ENCODE measurements at regions not wholly inside any gene's neighbourhood (a gene's known extent, or its start where the extent isn't known, plus 50 kb on each side); places are given as distances from the start of the nearest gene placed in this dataset.
"Not testable (repeated sequence)": the region's sequence is repeated elsewhere in the genome, so short reads cannot be mapped to it uniquely, and the experiment has no call there.

GRCh38 chr15:68494573-68495110 lies 62.7 kb upstream of the ITGA11 start:
- no peaks in the 10 kb centered on the region for H3K36me3 ChIP-seq (ENCODE audit: insufficient read depth, low read length)

GRCh38 chr15:68495221-68495950 lies 63.4 kb upstream of the ITGA11 start:
- H3K4me3 ChIP-seq (ENCODE audit: low read length): no peak overlapping the region
- no peak overlapping the region for H2AFZ ChIP-seq (ENCODE audit: low read depth, low read length)
- no peaks in the 10 kb centered on the region for H3K4me1 ChIP-seq (ENCODE audit: insufficient read depth, low read length)
- no peaks in the 10 kb centered on the region for H3K36me3 ChIP-seq (ENCODE audit: insufficient read depth, low read length)
- peaks cover 3% of the 10 kb centered on the region for H3K27me3 ChIP-seq (ENCODE audit: insufficient read depth, low read length)
- no peaks in the 10 kb centered on the region for H3K9me3 ChIP-seq (ENCODE audit: low read length)

More at GRCh38 chr15:68494573-68495110, 62.7 kb upstream of the ITGA11 start:
- Histone ChIP-seq H3K9me3 (ENCODE audit: low read length) (no peaks in the 10 kb centered on the region), H3K27me3 (ENCODE audit: insufficient read depth, low read length) (peaks cover 3% of the 10 kb centered on the region), H2AFZ (ENCODE audit: low read depth, low read length) (no peak overlapping the region), H3K4me1 (ENCODE audit: insufficient read depth, low read length) (no peaks in the 10 kb centered on the region), H3K4me3 (ENCODE audit: low read length) (no peak overlapping the region)

GRCh38 chr15:68495981-68496705 lies 64.2 kb upstream of the ITGA11 start:
- Histone ChIP-seq H3K4me1 (ENCODE audit: insufficient read depth, low read length) (no peaks in the 10 kb centered on the region), H3K27me3 (ENCODE audit: insufficient read depth, low read length) (peaks cover 3% of the 10 kb centered on the region), H3K9me3 (ENCODE audit: low read length) (no peaks in the 10 kb centered on the region), H3K36me3 (ENCODE audit: insufficient read depth, low read length) (no peaks in the 10 kb centered on the region), H2AFZ (ENCODE audit: low read depth, low read length) (no peak overlapping the region), H3K4me3 (ENCODE audit: low read length) (no peak overlapping the region)

GRCh38 chr15:68496751-68497150 lies 64.8 kb upstream of the ITGA11 start:
- H2AFZ ChIP-seq (ENCODE audit: low read depth, low read length); H3K36me3 ChIP-seq (ENCODE audit: insufficient read depth, low read length); H3K4me1 ChIP-seq (ENCODE audit: insufficient read depth, low read length); H3K4me3 ChIP-seq (ENCODE audit: low read length); H3K9me3 ChIP-seq (ENCODE audit: low read length); H3K27me3 ChIP-seq (ENCODE audit: insufficient read depth, low read length): not testable (repeated sequence)

GRCh38 chr15:68497206-68497910 lies 65.4 kb upstream of the ITGA11 start:
- no peaks in the 10 kb centered on the region for H3K4me1 ChIP-seq (ENCODE audit: insufficient read depth, low read length)
- no peak overlapping the region for H3K4me3 ChIP-seq (ENCODE audit: low read length)
- H3K27me3 ChIP-seq (ENCODE audit: insufficient read depth, low read length): peaks cover 3% of the 10 kb centered on the region
- H2AFZ ChIP-seq (ENCODE audit: low read depth, low read length): no peak overlapping the region
- no peaks in the 10 kb centered on the region for H3K36me3 ChIP-seq (ENCODE audit: insufficient read depth, low read length)
- H3K9me3 ChIP-seq (ENCODE audit: low read length): no peaks in the 10 kb centered on the region

GRCh38 chr15:68498076-68498475 lies 66.1 kb upstream of the ITGA11 start:
- Histone ChIP-seq H3K4me1 (ENCODE audit: insufficient read depth, low read length) (no peaks in the 10 kb centered on the region), H3K27me3 (ENCODE audit: insufficient read depth, low read length) (peaks cover 3% of the 10 kb centered on the region), H3K9me3 (ENCODE audit: low read length) (no peaks in the 10 kb centered on the region), H3K4me3 (ENCODE audit: low read length) (no peak overlapping the region), H3K36me3 (ENCODE audit: insufficient read depth, low read length) (no peaks in the 10 kb centered on the region), H2AFZ (ENCODE audit: low read depth, low read length) (no peak overlapping the region)

GRCh38 chr15:68499620-68500312 lies 67.8 kb upstream of the ITGA11 start:
- Histone ChIP-seq H3K4me1 (ENCODE audit: insufficient read depth, low read length) (no peaks in the 10 kb centered on the region), H3K36me3 (ENCODE audit: insufficient read depth, low read length) (no peaks in the 10 kb centered on the region), H2AFZ (ENCODE audit: low read depth, low read length) (no peak overlapping the region), H3K27me3 (ENCODE audit: insufficient read depth, low read length) (peaks cover 3% of the 10 kb centered on the region), H3K4me3 (ENCODE audit: low read length) (no peak overlapping the region), H3K9me3 (ENCODE audit: low read length) (no peaks in the 10 kb centered on the region)

- Histone ChIP-seq H3K9me3 (ENCODE audit: low read length) (no peaks in the 10 kb centered on the region), H3K27me3 (ENCODE audit: insufficient read depth, low read length) (peaks cover 3% of the 10 kb centered on the region), H2AFZ (ENCODE audit: low read depth, low read length) (no peak overlapping the region), H3K36me3 (ENCODE audit: insufficient read depth, low read length) (no peaks in the 10 kb centered on the region), H3K4me1 (ENCODE audit: insufficient read depth, low read length) (no peaks in the 10 kb centered on the region), H3K4me3 (ENCODE audit: low read length) (no peak overlapping the region)
Observed at GRCh38 chr15:68500363-68501258, 68.6 kb upstream of the ITGA11 start.

GRCh38 chr15:68501259-68501591 lies 69.3 kb upstream of the ITGA11 start:
- Histone ChIP-seq H3K27me3 (ENCODE audit: insufficient read depth, low read length) (peaks cover 3% of the 10 kb centered on the region), H3K4me3 (ENCODE audit: low read length) (no peak overlapping the region), H3K36me3 (ENCODE audit: insufficient read depth, low read length) (no peaks in the 10 kb centered on the region), H3K4me1 (ENCODE audit: insufficient read depth, low read length) (no peaks in the 10 kb centered on the region), H2AFZ (ENCODE audit: low read depth, low read length) (no peak overlapping the region), H3K9me3 (ENCODE audit: low read length) (no peaks in the 10 kb centered on the region)

- no peak overlapping the region for H3K4me3 ChIP-seq (ENCODE audit: low read length)
- H2AFZ ChIP-seq (ENCODE audit: low read depth, low read length): no peak overlapping the region
- no peaks in the 10 kb centered on the region for H3K36me3 ChIP-seq (ENCODE audit: insufficient read depth, low read length)
- no peaks in the 10 kb centered on the region for H3K9me3 ChIP-seq (ENCODE audit: low read length)
- no peaks in the 10 kb centered on the region for H3K4me1 ChIP-seq (ENCODE audit: insufficient read depth, low read length)
- peaks cover 3% of the 10 kb centered on the region for H3K27me3 ChIP-seq (ENCODE audit: insufficient read depth, low read length)
Observed at GRCh38 chr15:68501616-68502015, 69.7 kb upstream of the ITGA11 start.

- H3K4me3 ChIP-seq (ENCODE audit: low read length): no peak overlapping the region
- H3K9me3 ChIP-seq (ENCODE audit: low read length): no peaks in the 10 kb centered on the region
Observed at GRCh38 chr15:68502398-68502901, 70.5 kb upstream of the ITGA11 start.

GRCh38 chr15:68503213-68503612 lies 71.2 kb upstream of the ITGA11 start:
- no peaks in the 10 kb centered on the region for H3K9me3 ChIP-seq (ENCODE audit: low read length)

More at GRCh38 chr15:68502398-68502901, 70.5 kb upstream of the ITGA11 start:
- Histone ChIP-seq H3K4me1 (ENCODE audit: insufficient read depth, low read length) (no peaks in the 10 kb centered on the region), H3K36me3 (ENCODE audit: insufficient read depth, low read length) (no peaks in the 10 kb centered on the region), H3K27me3 (ENCODE audit: insufficient read depth, low read length) (peaks cover 3% of the 10 kb centered on the region), H2AFZ (ENCODE audit: low read depth, low read length) (no peak overlapping the region)

More at GRCh38 chr15:68503213-68503612, 71.2 kb upstream of the ITGA11 start:
- H3K36me3 ChIP-seq (ENCODE audit: insufficient read depth, low read length): no peaks in the 10 kb centered on the region
- H2AFZ ChIP-seq (ENCODE audit: low read depth, low read length): no peak overlapping the region
- H3K27me3 ChIP-seq (ENCODE audit: insufficient read depth, low read length): peaks cover 3% of the 10 kb centered on the region
- H3K4me3 ChIP-seq (ENCODE audit: low read length): no peak overlapping the region
- H3K4me1 ChIP-seq (ENCODE audit: insufficient read depth, low read length): no peaks in the 10 kb centered on the region
